ENCODE measurements at regions not wholly inside any gene's neighbourhood (a gene's known extent, or its start where the extent isn't known, plus 50 kb on each side); places are given as distances from the start of the nearest gene placed in this dataset.
"Not testable (repeated sequence)": the region's sequence is repeated elsewhere in the genome, so short reads cannot be mapped to it uniquely, and the experiment has no call there.

DNA sequence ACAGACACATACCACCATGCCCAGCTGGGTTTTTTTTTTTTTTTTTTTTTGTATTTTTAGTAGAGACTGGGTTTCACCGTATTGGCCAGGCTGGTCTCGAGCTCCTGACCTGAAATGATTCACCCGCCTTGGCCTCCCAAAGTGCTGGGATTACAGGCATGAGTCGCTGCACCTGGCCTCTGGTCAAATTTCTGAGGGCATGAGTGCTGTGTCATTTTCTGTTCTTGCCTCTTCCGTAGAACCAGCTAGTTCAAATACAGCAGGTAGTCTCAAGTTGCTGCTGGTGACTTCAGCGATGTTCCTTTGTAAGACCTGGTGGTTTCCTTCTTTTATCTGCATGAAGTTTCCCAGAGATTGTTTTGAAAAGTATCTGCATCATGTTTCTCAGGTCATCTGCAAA lies 134.8 kb upstream of the SHH start:
- DNase-seq (ENCODE audit: low read depth) = no peak

DNA sequence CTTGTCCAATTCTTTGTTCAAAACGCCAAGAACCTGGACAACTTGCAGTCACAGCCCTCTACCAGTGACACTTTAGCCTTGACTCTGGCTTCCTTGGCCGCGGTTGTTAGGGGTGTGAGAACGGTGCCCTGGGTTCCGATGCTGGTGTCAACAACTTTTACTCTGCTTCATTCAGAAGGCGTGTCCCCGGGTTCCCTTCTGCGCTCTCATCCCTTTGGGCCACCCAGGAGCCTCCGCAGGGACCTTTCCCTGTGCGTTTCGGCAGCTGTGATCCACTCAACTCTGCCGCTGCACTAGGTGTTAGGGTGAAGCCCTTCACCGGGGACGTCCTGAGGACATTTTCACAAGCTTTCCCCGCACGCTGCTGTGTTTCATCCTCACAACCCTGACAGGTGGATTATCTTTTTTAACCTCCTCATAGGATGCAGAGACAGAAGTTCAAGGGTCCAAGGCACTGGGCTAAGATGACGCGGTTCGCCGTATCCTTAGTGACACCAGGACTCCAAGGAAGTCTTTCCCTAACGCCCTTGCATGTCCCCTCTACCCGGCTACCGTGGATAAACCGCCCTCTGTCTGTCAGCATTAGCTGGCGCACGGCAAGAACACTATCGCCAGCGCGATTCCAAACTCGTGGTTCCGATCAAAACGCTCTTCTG lies 133.5 kb upstream of the SHH start:
- no peak for DNase-seq (ENCODE audit: low read depth)

DNA sequence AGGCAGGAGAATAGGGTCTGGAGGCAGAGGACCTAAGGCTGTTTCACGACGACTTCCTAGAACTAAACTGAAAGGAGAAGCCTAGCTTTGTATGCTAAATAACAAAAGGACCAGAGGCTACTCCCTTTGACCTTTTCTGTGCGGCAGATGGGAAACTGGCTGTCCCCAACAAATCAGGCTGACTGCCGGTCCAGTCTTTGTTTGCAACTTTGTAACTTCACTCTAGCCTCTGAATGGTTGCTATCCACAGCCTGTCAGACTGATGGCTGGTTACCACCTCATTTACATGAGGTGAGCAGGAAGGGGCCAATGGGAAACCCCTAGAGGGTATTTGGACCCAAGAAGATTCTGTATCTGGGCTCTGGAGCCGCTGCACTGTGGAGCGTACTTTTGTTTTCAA lies 132.6 kb upstream of the SHH start:
- no peak for DNase-seq (ENCODE audit: low read depth)

DNA sequence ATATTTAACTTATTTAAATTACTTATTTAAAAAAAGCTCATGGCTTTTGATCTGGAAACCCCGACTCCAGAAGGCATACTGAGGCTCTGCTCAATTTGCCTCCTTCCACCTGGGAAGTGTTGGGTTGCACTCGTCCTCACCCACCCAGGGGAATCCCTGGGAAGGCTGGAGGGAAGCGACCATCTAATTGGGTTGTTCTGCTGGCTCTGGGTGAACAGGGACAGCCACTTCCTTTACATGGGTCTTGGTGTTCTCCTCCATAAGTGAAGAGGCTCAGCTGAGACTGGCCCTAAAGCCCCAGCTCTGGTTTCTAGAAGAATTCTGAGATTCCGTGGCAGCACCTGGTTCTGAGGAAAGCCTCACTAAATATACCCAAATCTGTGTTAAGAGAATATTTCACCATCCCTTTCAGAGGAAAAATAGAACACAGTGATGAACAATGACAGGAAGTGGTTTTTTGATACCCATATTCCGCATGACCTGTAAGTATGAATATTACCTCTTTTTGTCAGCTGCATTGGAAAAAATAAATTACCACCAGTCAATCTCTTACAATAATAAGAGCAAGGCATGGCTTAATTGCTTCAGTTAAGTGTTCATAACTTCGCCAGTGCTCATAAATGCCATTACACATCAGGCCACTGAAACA lies 131.1 kb upstream of the SHH start:
- no peak for DNase-seq (ENCODE audit: low read depth)

DNA sequence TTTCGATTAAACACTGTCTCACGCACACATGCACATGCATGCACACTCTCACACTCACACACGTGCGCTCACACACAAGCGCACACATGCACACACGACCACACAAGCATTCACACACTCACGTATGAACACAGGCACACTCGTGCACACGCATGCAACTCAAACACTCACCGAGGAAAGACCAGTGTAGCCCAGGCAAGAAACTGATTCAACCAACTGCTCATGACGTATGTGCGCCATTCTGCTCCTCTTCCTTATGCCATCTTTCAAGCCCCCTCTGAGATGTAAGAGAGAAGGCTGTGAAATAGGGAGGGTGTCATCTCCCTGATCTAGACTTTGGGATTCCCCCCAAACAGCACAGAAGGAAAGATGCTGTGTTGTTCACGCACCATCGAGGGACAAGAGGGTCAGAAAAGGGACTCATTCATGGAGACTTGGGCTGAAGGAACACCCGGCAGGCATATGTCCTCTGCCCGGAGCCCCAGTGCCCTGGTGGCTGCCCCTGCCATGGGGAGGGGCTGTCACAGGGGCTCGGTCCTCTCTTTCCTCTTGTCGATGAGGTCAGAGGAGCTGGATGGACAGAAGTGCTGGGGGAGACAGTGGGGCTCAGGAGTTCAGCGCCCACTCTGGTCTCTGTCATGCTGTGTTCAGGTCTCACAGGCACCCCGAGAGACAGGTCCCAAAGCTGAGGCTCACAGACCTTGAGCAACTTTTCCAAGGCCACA lies 130.1 kb upstream of the SHH start:
- no peak for DNase-seq (ENCODE audit: low read depth)

DNA sequence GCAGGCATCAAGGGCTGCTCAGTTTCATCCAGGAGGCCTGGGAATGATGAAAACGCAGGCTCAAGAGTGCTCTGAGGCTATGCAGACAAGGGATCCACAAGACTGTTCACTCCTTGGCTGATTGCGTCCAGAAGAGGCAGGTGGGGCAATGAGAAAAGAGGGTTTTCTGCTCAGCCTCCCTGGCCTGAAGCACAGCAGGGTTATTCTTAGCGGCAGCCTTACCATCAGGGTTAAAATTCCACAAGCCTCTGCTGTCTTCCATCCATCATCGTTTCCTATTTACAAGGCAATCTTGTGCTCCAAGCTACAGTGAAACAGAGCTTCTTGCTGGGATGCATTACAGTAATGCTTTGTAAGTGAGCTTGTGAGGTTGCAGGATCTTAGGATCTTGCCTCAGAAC lies 129.4 kb upstream of the SHH start:
- DNase-seq (ENCODE audit: low read depth) = no peak

DNA sequence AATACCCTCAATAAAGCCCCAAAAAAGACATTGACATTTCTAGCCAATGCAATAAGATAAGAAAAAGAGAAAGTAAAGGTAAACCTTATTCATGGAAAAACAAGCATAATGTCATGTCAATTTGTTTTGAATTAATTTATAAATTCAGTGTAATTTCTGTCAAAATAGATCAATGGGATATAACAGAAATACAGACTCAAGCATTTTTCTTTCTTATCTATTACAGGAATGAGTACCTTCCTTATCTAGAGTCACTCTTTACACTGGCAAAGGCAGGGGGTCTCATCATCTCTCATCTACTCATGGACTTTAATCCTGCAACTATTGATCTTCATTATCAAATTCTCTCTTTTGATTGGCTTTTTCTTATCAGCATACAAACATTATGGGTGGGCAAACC lies 127.1 kb upstream of the SHH start:
- DNase-seq (ENCODE audit: low read depth) = no peak

DNA sequence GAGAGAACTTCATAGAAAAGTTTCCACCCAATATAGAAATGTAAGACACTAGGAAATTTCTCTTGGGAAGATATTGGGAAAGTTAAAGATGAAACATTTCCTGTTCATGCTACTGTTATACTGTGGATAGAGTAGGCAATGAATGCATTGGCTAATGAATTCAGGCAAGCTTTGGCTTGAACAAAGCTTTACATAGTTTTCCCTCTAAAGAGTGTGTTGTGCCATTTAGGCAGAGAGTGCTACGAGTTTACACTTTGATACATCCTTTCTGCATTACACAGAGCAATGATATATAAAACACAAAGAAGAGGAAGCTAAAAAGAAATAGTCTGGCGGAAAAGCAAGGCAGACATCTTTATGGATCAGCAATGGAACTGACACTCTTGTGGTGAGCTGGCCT lies 125.9 kb upstream of the SHH start:
- DNase-seq (ENCODE audit: low read depth) = no peak

DNA sequence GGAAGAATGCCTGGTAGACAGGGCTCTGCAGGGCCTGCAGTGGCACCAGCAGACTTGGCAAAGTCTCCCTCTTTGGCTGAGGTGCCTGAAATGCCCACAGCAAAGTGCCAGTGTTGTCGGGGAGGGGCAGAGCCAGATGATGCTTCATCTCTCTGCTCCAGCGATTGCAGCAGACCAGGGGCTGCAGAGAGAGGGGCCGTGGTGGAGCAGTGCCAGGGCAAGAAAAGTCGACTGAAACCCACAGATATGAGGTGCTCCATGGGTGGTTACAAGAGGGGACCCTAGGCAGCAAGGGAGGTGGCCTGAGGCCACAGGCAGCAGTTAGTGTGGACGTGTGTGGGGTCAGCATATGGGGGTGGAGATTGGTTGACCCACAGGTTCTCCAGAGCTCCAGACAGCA lies 123.5 kb upstream of the SHH start:
- no peak for DNase-seq (ENCODE audit: low read depth)

DNA sequence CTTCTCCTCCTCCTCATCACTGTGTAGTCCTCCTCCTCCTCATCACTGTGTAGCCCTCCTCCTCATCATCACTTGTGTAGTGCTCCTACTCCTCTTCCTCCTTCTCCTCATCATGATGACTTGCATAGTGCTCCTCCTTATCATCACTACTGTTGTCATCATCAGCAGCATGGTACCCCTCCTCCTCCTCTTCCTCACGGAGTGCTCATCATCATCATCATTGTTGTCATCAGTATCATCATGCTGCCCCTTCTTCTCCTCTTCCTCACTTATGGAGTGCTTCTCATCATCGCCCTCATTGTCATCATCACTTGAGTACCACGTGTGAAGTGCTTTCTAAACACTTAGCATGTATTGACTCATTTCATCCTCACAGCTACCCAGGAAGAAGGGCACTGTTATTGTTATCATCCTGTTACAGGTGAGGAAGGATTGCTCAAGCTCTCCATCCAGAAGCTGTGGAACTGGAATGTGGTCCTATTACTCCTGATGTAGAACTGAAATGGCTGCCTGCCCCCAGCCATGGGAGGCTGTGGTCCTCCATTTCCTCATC lies 122.8 kb upstream of the SHH start:
- no peak for DNase-seq (ENCODE audit: low read depth)

DNA sequence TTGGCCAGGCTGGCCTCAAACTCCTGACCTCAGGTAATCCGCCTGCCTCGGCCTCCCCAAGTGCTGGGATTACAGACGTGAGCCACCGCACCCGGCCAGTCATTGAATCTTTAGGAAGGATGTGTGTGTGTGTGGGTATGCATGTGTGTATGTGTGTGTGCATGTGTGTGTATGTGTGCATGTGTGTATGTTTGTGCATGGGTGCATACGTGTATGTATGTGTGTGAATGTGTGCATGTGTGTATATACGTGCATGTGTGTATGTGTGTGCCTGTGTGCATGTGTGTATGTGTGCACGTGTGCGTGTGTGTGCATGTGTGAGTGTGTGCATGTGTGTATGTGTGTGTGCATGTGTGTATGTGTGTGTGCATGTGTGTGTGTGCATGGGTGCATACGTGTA lies 120.1 kb upstream of the SHH start:
- DNase-seq (ENCODE audit: low read depth) = not testable (repeated sequence)

DNA sequence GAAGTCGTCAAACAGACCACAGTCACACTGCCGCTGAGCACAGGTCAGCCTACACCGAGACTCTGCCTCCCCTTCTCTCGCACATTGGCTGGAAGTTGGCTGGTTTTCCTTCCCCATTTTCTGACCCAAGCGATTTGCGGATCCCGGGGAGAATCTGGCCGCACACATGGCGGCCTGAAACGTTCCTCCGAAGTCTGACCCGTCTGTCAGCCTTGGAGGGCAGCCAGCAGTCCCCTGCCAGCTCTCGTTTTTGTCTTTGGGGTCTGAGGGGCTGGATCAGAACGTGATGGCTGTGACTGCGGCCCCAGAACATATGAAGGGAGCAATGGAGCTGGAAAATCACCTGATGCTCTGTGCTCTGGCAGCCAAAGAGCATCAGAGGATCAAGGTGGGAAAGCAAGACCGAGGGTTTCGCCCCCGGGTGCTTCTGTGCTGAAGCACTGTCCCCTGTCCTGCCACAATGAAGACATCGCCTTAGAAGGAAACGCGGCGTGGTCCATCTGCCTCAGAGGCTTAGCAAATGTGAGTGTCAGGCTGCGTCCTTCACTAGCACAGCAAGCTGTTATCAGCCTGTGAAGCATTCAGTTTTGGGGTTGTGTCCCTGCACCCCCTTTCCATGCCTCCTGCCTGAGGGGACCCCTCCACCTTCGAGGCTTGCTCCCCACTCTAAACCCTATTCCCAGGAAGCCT lies 119.3 kb upstream of the SHH start:
- no peak for DNase-seq (ENCODE audit: low read depth)

DNA sequence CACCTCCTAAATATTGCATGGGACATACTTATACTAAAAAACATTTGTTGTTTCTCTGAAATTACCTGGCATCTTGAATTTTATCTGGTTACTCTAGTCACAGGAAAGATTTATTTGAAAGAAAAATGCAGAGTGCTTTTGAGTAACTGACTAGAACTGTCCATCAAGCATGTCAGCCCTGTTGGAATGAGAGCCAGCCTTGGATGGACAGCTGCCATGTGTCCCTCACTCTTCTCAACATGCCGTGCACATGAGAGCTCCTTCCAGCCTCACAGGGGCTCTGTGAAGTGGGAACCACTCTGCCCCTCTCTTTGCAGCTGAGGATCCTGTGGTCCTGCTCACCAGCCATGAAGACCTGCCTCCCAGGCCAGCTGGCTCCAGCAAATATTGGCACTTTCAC lies 118.3 kb upstream of the SHH start:
- DNase-seq (ENCODE audit: low read depth) = no peak

DNA sequence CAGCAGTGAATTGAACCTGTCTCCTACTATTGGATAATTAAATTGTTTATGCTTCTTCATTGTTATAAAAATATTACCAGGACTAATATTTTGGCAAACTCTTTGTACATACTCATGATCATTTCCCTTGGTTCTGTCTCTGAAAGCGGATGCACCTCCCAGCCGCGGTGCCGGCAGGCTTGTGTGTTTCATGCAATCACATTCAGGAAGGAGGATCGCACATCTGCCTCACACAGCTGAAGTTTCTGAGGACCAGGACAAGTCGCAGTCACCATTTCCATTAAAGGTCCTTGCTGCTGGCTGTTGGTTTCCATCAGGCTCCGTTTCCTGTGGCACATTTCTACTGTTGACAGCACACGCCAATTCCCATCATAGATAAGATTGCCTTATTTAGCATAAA lies 117.8 kb upstream of the SHH start:
- DNase-seq (ENCODE audit: low read depth) = no peak

DNA sequence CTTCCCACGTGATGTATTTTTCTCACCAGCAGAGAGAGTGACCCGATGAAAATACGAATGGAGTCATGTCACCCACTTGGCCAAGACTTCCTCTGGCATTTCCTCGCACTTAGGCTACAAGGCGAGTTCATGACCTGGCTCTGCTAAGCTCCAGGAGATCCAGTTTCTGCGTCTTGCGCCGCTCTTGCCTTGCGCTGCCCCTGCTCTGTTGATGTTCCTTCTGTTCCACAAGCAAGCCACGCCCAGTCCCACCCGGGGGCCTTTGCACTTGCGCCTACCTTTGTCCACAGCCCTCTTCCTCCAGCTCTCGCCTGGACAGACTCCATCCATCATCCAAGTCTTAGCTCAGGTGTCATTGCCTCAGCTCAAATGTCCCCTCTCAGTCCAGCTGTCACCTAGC lies 116.3 kb upstream of the SHH start:
- DNase-seq (ENCODE audit: low read depth) = no peak

DNA sequence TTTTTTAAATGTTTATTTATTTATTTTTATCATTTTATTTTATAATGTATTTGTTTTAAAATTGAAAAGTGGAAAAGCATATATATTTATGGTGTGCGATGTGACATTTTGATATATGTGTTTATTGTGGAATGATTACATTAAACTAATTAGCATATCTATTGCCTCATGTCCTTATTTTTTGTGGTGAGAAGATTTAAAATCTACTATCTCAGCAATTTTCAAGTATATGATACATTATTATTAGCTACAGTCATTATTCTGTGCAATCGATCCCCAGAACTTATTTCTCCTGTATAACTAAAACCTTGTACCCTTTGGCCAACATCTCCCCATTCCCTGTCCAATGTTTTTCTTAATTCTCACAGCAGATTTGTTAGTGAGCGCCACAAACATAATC lies 115.6 kb upstream of the SHH start:
- DNase-seq (ENCODE audit: low read depth) = no peak

DNA sequence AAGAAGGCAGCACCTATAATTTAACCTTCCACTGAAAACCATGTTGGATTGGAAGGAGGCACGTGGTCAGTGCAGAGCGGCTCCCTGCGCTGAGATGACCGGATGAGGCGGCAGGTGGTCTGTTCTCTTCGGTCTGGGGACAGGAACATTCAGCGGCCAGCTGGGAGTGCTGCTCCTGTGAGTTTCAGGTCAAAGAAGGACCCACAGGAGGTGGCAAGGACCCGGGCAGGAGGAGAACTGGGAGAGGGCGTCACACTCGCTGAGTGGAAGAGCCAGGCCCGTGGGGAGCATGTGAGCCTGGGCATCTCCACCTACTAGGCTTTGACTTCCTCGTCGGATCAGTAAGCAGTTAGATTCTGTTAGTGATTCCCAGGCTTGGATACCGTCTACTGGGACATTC lies 113.4 kb upstream of the SHH start:
- no peak for DNase-seq (ENCODE audit: low read depth)

DNA sequence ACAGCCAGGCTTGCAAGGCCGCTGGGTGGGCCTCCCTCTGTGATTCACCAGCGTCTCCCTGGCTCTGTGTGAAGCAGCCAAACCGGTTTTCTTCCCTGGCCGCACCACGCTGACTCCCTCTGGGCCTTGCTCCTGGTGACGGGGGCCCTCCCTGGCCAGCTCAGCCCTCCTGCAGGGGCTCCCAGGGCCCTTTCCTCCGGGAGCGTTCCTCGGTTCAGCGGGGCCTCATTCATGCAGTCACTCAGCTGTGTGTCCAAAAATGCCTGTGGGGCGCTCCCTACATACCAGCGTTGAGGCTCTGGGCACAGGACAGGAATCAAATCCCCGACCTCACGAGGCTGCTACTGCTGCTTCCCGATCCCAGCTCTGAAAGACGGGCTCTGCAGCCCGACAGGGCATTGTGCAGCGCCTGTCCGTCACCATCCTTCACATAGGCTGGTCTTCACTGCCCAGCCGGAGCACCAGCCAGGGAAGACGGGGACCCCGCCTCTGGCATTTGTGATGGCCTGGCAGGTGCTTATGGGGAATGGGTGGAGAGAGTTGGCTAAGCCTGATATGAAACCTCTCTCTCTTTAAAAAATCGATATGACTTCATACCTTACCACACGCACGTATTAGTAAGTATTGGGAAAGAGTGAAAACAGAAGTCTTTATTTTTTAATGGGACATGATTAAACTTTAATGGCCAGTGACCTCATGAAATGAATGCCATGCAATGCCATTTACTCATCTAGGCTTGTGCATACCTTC lies 110.0 kb upstream of the SHH start:
- DNase-seq (ENCODE audit: low read depth) = no peak

DNA sequence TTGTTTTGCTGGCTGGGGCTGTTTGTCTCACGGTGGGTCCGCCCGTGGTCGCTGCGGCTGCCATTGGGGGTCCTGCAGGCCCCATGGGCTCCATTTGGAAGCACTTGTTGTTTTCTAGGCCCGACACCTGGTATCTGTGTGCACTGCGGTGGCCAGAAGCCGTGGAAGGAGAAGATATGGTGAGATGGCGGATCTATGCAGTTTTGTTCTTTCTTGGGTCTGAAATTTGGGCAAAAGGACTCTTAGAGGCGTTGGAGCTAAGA lies 109.5 kb upstream of the SHH start:
- no peak for DNase-seq (ENCODE audit: low read depth)

DNA sequence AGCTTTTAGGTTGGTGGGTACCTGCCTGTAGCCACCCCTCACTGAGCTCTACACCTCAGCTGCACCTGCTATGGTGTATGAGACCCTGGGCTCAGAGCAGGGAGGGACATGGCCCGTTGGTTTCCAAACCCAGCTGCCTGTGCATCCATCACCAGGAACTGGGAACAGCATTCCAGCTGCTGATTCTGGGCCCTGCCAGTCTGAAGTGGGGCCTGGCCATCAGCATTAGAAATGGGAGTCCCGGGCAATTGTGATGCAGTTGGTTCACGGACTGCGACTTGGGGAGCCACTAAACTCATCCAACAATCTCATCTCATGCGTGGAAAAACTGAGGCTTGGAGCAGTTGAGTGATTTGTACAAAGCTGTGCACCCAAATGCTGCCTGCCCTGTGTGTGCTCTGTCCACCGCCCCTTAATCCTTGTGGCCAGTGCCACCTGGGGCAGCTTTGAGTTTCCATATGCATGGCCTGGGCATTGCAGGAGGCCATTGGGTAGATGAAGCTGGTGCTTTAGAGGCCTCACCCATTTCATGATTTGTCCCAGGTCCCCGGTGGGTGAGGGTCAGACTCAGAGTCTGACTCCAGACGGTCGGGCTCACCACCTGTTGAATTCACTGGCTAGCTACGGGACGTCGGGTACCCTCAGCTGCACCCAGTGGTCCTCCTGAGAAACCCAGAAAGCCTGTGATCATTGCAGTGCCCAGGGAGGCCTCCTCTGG lies 109.0 kb upstream of the SHH start:
- no peak for DNase-seq (ENCODE audit: low read depth)

DNA sequence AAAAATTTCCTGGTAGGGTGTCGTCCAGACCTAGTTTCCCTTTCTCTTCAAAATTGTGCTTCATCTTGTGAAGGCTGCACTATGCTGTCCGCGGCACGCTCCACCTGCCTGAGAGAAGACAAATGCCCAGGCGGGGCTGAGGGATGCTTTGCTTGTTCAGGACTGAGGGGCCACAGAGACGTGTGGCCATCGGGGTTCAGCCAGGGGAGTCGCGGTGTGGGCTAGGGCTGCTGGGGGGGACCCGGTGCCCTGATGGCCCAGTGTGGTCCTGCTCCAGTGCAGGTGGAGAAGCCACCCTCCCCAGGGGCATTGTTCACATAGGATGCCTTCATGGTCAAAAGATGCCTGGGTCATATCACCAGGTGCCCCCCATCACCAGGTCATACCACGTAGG lies 107.8 kb upstream of the SHH start:
- no peak for DNase-seq (ENCODE audit: low read depth)

Data from GM04503 (cell line).